Left lung (tissue), 4 donors: ENCODE measurements at regions not wholly inside any gene's neighbourhood (a gene's known extent, or its start where the extent isn't known, plus 50 kb on each side); places are given as distances from the start of the nearest gene placed in this dataset.

Experiments used
- ATAC-seq: fragments of 200-7000 bp; cut with Tn5 transposase; one replicate; pipeline ENCODE4 v1.9.1; 2020; ENCODE audit warnings: moderate library complexity
- DNase-seq, 4 donors: peaks; one replicate each; pipeline ENCODE4 v3.0.0-alpha.2; 2013 to 2020
- H3K27ac ChIP-seq, 2 donors: fragments of 200-600 bp; sonication (generic) in 1 of 2; one replicate each; pipeline versions ENCODE4 v1.5.0 to v1.8.0; 2020 to 2021
- H3K27me3 ChIP-seq, 2 donors: fragments of 200-600 bp; sonication (generic) in 1 of 2; one replicate each; pipeline versions ENCODE4 v1.5.0 to v1.8.0; 2020 to 2021
- H3K36me3 ChIP-seq, 2 donors: fragments of 200-600 bp; sonication (generic) in 1 of 2; one replicate each; pipeline versions ENCODE4 v1.5.0 to v1.8.0; 2020 to 2021
- H3K4me1 ChIP-seq, 2 donors: fragments of 200-600 bp; one replicate each; pipeline ENCODE4 v1.8.0; 2021
- H3K4me3 ChIP-seq, 2 donors: fragments of 200-600 bp; sonication (generic) in 1 of 2; one replicate each; pipeline versions ENCODE4 v1.5.0 to v1.8.0; 2020 to 2021; ENCODE audit warnings: mild to moderate bottlenecking in 1 of 2
- H3K9me3 ChIP-seq, 2 donors: fragments of 200-600 bp; sonication (generic) in 1 of 2; one replicate each; pipeline versions ENCODE4 v1.5.0 to v1.8.0; 2020 to 2021
- CTCF ChIP-seq, 2 donors: fragments of 200-600 bp; sonication (generic) in 1 of 2; IDR thresholded peaks; one replicate each; pipeline versions ENCODE4 v1.5.0 to v1.8.0; 2021; ENCODE audit warnings: antibody characterized with exemption in 2 of 2
- intact Hi-C, 2 donors: fragments of 100-400 bp; cut with DNase I; formaldehyde crosslinking; loops; one replicate each; pipeline versions ENCODE4 v1.11.2 to v1.14.2; 2022
- donor health status: DM: no; HTN: yes; CAD: no.
- donor health status: DM: no; HTN: no; CAD: no.

- intact Hi-C loops, result no loop called here
- Histone ChIP-seq H3K9me3 (no peaks in the 10 kb centered on the region), H3K4me1 (peaks cover 0 to 5% of the 10 kb centered on the region in 2 donors), H3K27me3 (no peaks in the 10 kb centered on the region), H3K36me3 (no peaks in the 10 kb centered on the region), H3K4me3 (no peak overlapping the region), H3K27ac (peak overlapping the region; percentile 18 to 34)
- TF ChIP-seq CTCF (IDR thresholded peaks at IDR 0.05), result no peak
- no peak for DNase-seq
- no peak for ATAC-seq
Observed at GRCh38 chr6:146892283-146892612, 293.5 kb downstream of the ADGB start.

- intact Hi-C loops, result no loop called here
- Histone ChIP-seq H3K4me1 (peaks cover 0 to 5% of the 10 kb centered on the region in 2 donors), H3K36me3 (no peaks in the 10 kb centered on the region), H3K27me3 (no peaks in the 10 kb centered on the region), H3K9me3 (no peaks in the 10 kb centered on the region), H3K27ac (peak overlapping the region; percentile 18 to 34), H3K4me3 (no peak overlapping the region)
- no peak for TF ChIP-seq CTCF (IDR thresholded peaks at IDR 0.05)
- DNase-seq (no peak), ATAC-seq (peak; percentile 86)
Observed at GRCh38 chr6:146892613-146893401, 294.0 kb downstream of the ADGB start.

GRCh38 chr6:146893690-146894089 lies 294.9 kb downstream of the ADGB start:
- intact Hi-C loops, result no loop called here
- Histone ChIP-seq H3K36me3 (no peaks in the 10 kb centered on the region), H3K27me3 (no peaks in the 10 kb centered on the region), H3K4me1 (peaks cover 0 to 5% of the 10 kb centered on the region in 2 donors), H3K9me3 (no peaks in the 10 kb centered on the region), H3K4me3 (no peak overlapping the region), H3K27ac (no peak overlapping the region)
- TF ChIP-seq CTCF (IDR thresholded peaks at IDR 0.05), result no peak
- no peak for ATAC-seq
- no peak for DNase-seq

- TF ChIP-seq CTCF (IDR thresholded peaks at IDR 0.05), result no peak
- Histone ChIP-seq H3K9me3 (no peaks in the 10 kb centered on the region), H3K4me3 (no peak overlapping the region), H3K27me3 (no peaks in the 10 kb centered on the region), H3K4me1 (peaks cover 0 to 5% of the 10 kb centered on the region in 2 donors), H3K36me3 (no peaks in the 10 kb centered on the region), H3K27ac (no peak overlapping the region)
- no peak for ATAC-seq
- no peak for DNase-seq
- intact Hi-C loops, result no loop called here
Observed at GRCh38 chr6:146894624-146895023, 295.9 kb downstream of the ADGB start.

- H3K27ac ChIP-seq, result no peak overlapping the region
- no peak for ATAC-seq
- H3K36me3 ChIP-seq, result no peaks in the 10 kb centered on the region
- intact Hi-C loops, result no loop called here
- no peaks in the 10 kb centered on the region for H3K27me3 ChIP-seq
- no peak overlapping the region for H3K4me3 ChIP-seq
- no peak for TF ChIP-seq CTCF (IDR thresholded peaks at IDR 0.05)
- no peaks in the 10 kb centered on the region for H3K9me3 ChIP-seq
- peaks cover 0 to 5% of the 10 kb centered on the region in 2 donors for H3K4me1 ChIP-seq
- no peak for DNase-seq
Observed at GRCh38 chr6:146895101-146895771, 296.5 kb downstream of the ADGB start.
